Stimulated activated CD4-positive, alpha-beta T cell treated with anti-CD3 and anti-CD28 coated beads, Interleukin-15, amount 100 ng/mL, for 1 hour (primary cell): ENCODE measurements at regions not wholly inside any gene's neighbourhood (a gene's known extent, or its start where the extent isn't known, plus 50 kb on each side); places are given as distances from the start of the nearest gene placed in this dataset.

ENCODE experiments used
- DNase-seq, 2 donors: peaks; one replicate each; pipeline ENCODE4 v3.0.0-alpha.2; 2020; ENCODE audit warnings: low read depth in 1 of 2, low spot score in 1 of 2

DNA sequence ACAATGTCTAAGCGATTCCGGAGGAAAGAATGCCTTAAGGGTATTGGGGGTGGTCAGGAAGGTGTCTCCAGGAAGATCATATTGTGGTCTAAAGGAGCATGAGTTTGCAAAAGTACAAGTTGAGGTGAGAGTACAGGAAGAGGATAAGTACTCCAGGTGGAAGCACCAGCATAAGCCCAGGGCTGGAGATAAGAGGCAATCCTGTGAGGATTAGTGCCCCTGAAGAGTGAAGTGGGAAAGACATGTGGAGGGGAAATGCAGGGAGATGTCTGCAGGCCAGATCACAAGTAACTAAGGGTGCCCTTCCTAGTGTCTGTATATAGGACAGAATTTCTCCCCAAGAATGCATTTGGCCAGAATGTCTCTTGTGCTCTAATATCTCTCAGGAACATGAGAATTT, 188.3 kb upstream of the DPT start:
- no peak for DNase-seq

DNA sequence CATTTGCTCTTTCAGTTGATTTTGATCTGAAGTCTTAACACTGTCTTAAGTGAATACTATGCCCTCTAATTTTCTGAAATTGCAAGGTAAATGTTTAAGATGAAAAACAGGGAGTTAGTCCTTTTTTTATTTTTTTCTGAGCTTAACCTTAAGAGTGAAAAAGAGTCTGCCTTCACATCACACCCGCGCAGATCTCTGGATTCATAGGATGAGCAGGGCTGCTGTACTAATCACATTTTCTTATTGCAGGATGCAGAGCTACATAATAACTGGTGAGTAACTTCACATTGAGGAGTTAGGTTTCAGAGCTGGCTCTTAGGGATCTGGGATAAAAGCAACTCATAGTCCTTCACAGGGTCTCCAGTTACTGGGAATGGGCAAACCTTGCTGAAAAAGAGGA, 188.7 kb upstream of the ATP1B1 start:
- no peak for DNase-seq

DNA sequence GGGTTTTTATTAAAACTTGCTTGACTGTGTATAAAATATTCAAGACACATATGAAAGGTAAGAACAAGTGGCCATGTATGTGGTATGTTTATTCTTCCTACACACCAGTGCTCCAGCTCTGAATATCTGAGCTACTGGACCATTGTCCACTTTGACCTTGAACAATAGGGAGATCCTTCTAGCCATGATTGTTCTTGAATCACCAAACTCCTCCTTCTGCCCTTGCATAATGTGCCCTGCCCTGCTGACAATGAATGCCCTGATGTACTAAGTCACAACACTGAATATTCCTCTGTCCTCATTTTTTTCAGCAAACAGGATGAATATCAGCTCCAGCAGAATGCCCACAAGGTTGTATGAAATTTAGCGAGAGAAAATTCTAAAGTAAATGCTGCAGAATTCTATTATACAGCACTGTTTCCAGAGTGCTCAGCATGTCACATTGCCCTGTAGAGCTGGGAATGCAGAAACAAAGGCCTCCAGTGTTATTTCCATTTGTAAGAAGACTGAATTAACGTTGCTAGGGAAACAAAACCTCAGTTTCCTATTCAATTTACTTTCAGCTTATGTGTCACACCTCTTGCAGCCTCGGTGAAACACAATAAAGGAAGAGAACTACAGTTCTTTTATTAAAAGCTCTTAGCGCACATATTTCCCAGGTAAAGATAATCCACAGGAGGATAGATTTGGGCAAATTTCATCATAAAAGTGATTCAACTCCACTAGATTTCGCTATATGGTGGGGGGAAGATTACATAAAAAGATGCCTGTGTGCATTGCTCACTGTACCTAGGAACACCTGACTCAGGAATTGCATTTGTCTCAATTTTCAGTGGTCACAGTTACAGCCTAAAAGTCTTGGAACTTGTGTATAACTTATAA, 187.4 kb upstream of the ATP1B1 start:
- no peak for DNase-seq

DNA sequence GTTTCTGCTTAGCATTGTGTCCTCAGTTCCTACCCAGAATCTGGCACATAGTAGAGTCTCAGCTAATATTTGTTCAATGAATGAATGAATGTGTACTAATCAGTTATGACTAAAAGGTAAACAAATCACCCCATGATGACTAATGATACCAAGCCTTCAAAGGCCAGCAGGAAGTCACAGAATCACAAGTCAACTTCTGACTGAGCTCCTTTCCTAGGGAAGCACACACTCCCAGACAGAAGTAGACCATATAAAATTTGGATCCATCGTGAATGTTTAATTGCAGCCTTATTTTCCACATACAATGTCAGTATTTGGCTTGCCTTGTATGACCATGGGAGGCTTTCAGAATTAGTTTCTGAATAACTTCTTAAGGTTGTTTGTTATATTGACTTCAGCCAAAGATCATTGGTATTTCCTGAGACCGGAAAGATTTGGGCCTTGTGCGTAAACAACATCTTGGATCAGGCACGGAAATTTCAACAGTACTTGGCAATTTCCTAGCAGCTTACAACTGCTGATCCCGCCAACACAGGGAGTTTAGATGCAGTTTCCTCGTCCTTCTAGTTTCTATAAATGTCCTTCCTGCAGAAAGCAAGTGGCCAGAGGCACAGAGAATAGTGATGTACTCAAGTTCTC, 185.9 kb upstream of the ATP1B1 start:
- no peak for DNase-seq

- DNase-seq = no peak
Observed at GRCh38 chr1:168921629-168922028, 184.9 kb upstream of the ATP1B1 start.

DNA sequence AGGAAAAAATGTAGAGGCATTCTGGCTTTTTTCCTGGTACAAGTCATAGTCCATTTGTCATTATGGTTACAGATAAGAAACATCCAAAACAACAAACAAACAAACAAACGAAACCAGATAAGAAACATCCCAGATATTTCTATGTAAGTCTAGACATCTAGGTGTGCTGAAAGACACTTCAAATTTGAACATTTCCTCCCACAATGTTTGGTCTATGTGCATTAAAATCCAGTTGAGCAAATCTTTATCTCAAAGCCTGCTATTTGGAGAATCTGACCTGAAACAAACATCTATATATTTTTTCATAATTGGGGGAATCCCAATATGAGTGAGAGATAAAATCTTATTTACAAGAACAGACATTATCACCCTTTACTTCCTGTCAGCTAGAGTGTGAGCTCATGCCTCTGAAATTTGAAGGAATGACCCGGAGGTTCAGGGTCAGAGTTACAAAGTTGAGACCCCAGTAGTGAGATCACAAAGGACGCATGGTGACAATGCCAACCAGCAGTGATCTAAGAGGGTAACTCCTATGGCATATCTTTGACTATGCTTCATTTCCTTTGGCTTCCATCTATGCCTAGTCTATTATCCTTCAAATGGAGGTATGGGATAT, 182.9 kb upstream of the ATP1B1 start:
- DNase-seq = no peak

- no peak for DNase-seq
Observed at GRCh38 chr1:168924976-168925375, 181.5 kb upstream of the ATP1B1 start.

DNA sequence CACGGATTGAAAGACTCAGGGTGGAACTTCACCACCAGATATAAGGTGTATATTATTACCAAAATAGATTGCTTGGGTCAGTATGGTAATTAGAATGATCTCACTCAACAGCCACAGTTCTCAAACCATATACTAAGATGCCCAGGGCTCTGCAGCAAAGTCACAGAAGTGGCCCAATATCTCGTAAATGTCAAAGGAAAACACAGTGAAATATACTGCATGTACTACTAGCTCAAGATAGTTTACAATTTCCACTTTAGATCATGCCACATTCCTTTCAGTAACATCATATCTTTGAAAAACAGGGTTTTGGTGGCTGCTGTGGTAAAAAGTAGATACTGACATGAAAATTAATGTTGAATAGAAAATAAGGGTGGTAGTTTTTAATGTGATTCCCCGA, 180.3 kb upstream of the ATP1B1 start:
- DNase-seq = no peak

- no peak for DNase-seq
Observed at GRCh38 chr1:168932539-168932938, 174.0 kb upstream of the ATP1B1 start.

GRCh38 chr1:168933141-168933805, 173.2 kb upstream of the ATP1B1 start:
- DNase-seq = no peak

GRCh38 chr1:168939110-168939946, 167.2 kb upstream of the ATP1B1 start:
- DNase-seq = no peak

- DNase-seq = no peak
Observed at GRCh38 chr1:168939947-168940223, 166.6 kb upstream of the ATP1B1 start.

GRCh38 chr1:168941640-168942039, 164.8 kb upstream of the ATP1B1 start:
- DNase-seq = no peak

- DNase-seq = no peak
Observed at GRCh38 chr1:168942165-168942564, 164.3 kb upstream of the ATP1B1 start.

DNA sequence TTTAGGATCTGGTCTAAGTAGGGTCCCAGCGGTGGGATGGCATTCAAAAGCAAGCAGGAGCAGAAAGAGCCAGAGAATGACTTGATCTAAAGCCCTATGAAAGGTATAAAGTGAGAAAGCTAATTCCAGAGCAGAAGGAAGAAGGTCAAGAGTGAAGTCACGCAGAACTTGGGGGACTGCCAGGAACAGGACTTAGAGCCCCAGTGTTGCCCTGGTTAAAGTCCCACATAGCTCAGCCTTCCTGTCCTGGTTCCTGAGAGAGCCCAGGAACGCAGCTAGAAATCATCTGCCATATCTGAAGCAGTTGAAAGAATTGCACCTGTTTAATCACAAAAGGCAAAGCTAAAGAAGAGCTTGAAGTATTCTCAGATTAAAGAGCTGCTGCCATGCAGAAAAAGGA, 160.6 kb upstream of the ATP1B1 start:
- DNase-seq = no peak

- no peak for DNase-seq
Observed at GRCh38 chr1:168947041-168947440, 159.4 kb upstream of the ATP1B1 start.

GRCh38 chr1:168949672-168950071, 156.8 kb upstream of the ATP1B1 start:
- DNase-seq = no peak

- DNase-seq = no peak
Observed at GRCh38 chr1:168957818-168958217, 148.7 kb upstream of the ATP1B1 start.

DNA sequence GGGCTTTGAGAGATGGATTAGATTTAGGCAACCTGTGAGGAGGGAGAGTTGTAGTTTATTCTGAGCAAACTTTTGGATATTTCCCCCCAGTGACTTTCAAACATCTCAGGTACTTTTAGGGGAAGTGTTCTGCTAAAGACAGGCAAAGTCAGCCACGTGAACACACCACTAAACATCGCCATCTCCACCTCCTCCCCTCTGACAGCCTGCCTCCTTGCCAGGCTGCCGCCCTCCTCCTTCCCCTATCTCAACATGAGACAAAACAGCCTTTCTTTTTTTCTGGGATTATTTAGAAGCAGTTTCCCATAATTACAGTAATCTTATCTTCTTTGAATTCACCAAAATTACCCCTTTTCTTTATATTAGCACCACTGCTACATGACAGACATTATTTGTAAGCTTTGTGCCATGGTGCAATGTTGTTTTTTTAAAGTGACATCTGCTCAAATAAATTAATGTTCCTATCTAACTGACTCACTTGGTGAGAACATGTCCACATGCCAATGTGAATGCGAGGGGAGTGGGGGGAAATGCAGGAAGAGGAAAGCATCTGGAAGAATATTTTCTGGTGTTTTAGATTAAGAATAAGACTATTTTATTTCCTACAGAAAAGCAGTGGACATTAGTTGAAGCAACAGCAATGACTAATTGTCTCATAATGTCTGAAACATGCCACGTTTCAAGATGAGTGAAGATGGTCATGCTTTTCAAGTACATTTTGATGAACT, 147.8 kb upstream of the ATP1B1 start:
- no peak for DNase-seq

GRCh38 chr1:168959382-168959781, 147.1 kb upstream of the ATP1B1 start:
- no peak for DNase-seq
